Neural progenitor cell (in vitro differentiated cells): ENCODE measurements at regions not wholly inside any gene's neighbourhood (a gene's known extent, or its start where the extent isn't known, plus 50 kb on each side); places are given as distances from the start of the nearest gene placed in this dataset.

Experiments used
- EZH2 ChIP-seq: fragments of 200-600 bp; sonication (generic); IDR thresholded peaks from 2 replicates; pipeline ENCODE4 v1.6.1; 2017; ENCODE audit warnings: antibody characterized with exemption, mild to moderate bottlenecking, moderate library complexity
- EZH2phosphoT487 ChIP-seq: fragments of 200-600 bp; sonication (generic); IDR thresholded peaks from 2 replicates; pipeline ENCODE4 v1.6.1; 2017; ENCODE audit warnings: antibody characterized with exemption
- TF ChIP-seq, protein P1 (sequence below): fragments of 200-600 bp; sonication (generic); IDR thresholded peaks from 2 replicates; pipeline ENCODE4 v1.5.1; 2017; ENCODE audit warnings: antibody characterized with exemption, mild to moderate bottlenecking

DNA sequence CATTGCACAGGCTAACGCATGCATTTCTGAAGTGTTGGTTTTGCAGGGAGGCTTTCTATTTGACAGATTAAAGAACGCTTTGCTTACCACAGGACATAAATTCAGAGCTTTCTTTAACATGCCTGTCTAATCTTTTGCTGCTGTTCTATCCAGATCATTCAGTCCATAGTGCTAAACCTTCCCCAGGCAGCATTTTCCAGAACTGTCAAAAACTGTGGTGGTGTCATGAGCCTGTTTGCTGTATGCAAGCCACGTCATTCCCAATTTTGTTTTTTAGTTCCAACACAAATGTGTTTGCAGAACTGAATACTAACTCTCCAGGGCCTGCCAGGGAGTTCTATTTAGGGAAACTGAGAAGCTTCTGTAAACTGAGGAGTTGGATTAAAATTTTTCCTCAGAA lies 390.5 kb upstream of the LYPLAL1 start:
- TF ChIP-seq, protein P1, sequence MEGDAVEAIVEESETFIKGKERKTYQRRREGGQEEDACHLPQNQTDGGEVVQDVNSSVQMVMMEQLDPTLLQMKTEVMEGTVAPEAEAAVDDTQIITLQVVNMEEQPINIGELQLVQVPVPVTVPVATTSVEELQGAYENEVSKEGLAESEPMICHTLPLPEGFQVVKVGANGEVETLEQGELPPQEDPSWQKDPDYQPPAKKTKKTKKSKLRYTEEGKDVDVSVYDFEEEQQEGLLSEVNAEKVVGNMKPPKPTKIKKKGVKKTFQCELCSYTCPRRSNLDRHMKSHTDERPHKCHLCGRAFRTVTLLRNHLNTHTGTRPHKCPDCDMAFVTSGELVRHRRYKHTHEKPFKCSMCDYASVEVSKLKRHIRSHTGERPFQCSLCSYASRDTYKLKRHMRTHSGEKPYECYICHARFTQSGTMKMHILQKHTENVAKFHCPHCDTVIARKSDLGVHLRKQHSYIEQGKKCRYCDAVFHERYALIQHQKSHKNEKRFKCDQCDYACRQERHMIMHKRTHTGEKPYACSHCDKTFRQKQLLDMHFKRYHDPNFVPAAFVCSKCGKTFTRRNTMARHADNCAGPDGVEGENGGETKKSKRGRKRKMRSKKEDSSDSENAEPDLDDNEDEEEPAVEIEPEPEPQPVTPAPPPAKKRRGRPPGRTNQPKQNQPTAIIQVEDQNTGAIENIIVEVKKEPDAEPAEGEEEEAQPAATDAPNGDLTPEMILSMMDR = no peak
- TF ChIP-seq EZH2 (no peak), EZH2phosphoT487 (no peak)
